GM19324 (cell line): ENCODE measurements at regions not wholly inside any gene's neighbourhood (a gene's known extent, or its start where the extent isn't known, plus 50 kb on each side); places are given as distances from the start of the nearest gene placed in this dataset.
"Not testable (repeated sequence)": the region's sequence is repeated elsewhere in the genome, so short reads cannot be mapped to it uniquely, and the experiment has no call there.

Experiments
- ATAC-seq: cut with Tn5 transposase; IDR thresholded peaks from one replicate; pipeline ENCODE4 v1.9.1; 2021; ENCODE audit warnings: mild to moderate bottlenecking, moderate library complexity; ENCODE audit not compliant: unreplicated experiment, low FRiP score

GRCh38 chr13:71018544-71018943 lies 848.5 kb downstream of the DACH1 start:
- ATAC-seq, result no peak

DNA sequence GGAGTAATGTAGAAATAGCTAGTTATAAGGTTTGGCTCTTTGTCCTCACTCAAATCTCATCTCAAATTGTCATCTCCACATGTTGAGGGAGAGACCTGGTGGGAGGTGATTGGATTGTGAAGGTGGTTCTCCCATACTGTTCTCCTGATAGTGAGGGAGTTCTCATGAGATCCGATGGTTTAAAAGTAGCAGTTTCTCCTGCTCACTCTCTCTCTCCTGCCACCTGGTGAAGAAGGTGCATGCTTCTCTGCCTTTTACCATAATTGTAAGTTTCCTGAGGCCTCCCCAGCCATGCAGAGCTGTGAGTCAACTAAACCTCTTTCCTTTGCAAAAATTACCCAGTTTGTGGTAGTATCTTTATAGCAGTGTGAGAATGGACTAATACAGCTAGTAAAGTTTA lies 849.4 kb downstream of the DACH1 start:
- ATAC-seq, result no peak

DNA sequence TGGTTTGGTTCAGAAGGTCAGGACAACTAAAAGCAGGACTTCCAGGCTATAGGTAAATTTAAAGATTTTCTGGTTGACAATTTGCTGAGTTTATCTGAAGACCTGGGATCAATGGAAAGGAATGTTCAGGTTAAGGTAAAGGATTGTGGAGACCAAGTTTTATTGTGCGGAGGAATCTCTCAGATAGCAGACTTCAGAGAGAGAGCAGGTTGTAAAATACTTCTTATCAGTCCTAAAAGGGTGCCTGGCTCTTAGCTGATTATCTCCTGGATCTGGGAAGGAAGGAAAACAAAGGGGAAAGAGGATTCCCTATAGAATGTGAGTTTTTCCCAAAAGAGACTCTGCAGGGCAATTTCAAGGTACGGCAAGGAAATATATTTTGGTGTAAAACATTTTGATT lies 851.5 kb downstream of the DACH1 start:
- ATAC-seq, result no peak

GRCh38 chr13:71015021-71015420 lies 852.0 kb downstream of the DACH1 start:
- ATAC-seq, result no peak

DNA sequence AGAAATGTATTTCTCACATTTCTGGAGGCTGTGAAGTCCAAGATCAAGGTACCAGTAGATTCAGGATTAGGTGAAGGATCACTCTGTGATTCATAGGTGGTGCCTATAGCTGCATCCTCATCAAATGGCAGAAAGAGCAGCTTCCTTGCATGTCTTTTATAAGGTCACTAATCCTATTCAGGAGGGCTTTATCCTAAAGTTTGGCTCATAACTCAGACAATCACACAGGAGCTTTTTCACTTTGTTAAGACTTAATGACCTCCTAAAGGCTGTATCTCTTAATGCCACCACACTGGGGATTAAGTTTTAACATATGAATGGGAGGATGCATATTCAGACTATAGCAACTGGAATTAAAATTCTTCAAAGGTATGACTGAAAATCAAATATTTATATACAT lies 861.1 kb downstream of the DACH1 start:
- ATAC-seq, result no peak

GRCh38 chr13:70995338-70995737 lies 871.7 kb downstream of the DACH1 start:
- ATAC-seq, result no peak

GRCh38 chr13:70994191-70994590 lies 872.8 kb downstream of the DACH1 start:
- ATAC-seq, result no peak

- ATAC-seq, result no peak
These were observed 878.8 kb upstream of the KLHL1 start for GRCh38 chr13:70987043-70987442.

DNA sequence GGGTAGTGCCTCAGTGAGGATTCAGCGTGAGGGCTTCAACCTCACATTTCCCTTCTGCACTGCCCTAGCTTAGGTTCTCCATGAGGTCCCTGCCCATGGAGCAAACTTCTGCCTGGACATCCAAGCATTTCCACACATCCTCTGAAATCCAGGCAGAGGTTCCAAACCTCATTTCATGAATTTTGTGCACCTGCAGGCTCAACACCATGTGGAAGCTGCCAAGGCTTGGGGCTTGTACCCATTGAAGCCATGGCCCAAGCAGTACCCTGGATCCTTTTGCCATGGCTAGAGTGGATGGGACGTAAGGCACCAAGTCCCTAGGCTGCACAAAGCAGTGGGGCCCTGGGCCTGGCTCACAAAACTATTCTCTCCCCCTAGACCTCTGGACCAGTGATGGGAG lies 877.1 kb upstream of the KLHL1 start:
- ATAC-seq, result no peak

- not testable (repeated sequence) for ATAC-seq
These were observed 873.0 kb upstream of the KLHL1 start for GRCh38 chr13:70981219-70981618.

GRCh38 chr13:70969321-70969720 lies 861.1 kb upstream of the KLHL1 start:
- ATAC-seq, result no peak

GRCh38 chr13:70967564-70967963 lies 859.3 kb upstream of the KLHL1 start:
- no peak for ATAC-seq

DNA sequence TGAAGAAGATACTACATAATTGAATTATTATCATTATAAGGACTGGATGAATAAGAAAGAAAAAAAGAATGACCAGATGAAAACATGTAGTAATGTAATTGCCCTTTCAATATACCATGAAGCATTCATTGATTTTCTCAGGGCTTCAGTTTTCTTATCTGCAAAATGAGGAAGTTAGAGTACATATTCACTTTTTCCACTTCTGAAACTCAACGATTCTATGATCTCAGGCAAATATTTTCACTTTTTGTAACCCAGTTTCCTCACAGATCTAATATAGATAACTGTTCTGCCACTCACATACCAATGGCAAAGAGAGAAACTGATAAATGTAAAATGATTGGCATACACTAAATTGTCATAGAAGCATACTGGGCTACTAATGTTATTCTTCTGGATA lies 856.6 kb upstream of the KLHL1 start:
- no peak for ATAC-seq

GRCh38 chr13:70964124-70964523 lies 855.9 kb upstream of the KLHL1 start:
- no peak for ATAC-seq

GRCh38 chr13:70960841-70961443 lies 852.7 kb upstream of the KLHL1 start:
- no peak for ATAC-seq

DNA sequence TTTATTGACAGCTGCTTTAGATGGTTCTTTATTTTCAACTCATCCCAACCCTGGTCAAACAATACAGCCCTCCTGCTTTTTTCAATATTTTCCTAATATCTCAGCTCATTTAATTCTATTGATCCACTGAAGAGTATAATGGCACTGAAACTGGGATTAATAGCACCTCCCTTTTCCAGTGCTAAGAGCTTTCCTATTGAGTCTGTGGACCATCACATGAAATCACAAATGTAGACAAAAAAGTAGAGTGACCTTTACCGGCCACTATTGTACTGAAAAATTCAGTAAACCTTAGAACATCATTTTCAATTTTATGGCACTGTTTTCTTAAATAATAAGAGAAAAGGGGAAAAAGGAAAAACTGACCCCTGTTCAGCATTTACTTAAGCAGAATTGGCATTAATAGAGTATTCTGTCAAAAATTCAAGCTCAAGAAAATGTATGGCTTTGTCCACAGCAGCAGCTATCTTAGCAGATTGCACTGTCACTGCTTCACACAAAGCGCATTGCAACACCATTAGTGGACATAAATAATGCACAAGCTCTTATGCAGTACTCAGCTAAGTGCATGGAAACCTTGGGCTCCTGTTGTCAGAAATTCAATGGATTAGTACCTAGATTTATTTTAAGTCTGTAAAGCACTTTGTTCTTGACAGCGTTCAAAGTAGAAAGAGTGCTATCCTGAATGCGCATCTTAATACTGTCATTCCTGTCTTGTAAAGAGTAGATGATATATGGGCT lies 851.0 kb upstream of the KLHL1 start:
- no peak for ATAC-seq

GRCh38 chr13:70955887-70956286 lies 847.6 kb upstream of the KLHL1 start:
- no peak for ATAC-seq

DNA sequence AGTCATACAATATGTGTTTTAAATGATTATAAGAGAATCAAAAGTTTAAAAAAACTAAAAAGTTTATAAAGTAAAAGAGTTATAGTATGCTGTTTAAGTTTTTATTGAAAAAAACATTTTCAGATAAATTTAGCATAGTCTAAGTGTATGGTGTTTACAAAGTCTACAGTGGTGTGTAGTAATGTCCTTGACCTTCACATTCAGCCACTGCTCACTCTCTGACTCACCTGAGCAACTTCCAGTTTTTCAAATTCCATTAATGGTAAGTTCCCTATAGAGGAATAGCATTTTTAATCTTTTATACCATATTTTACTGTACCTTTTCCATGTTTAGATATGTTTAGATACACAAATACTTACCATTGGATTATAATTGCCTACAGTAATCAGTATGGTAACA lies 842.4 kb upstream of the KLHL1 start:
- ATAC-seq, result no peak

DNA sequence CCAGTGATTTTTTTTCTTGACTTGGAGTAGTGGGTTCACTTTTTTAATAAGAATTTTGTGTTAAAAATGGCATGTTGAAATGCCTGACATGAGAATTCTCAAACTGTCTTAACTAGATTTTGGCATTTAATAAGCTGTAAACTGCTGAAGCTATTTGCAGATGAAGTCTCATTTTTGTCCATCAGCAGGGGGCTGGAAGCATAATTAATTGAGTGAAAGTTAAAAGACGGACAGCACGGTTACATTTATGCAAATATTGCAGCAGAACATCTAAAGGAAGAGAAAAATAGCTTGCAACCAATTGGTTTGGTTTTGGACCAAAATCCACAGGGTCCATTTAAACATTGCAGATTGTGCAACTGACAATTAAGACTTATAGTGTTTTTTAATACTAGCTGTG lies 837.3 kb upstream of the KLHL1 start:
- ATAC-seq, result no peak

GRCh38 chr13:70941454-70941853 lies 833.2 kb upstream of the KLHL1 start:
- ATAC-seq, result no peak

DNA sequence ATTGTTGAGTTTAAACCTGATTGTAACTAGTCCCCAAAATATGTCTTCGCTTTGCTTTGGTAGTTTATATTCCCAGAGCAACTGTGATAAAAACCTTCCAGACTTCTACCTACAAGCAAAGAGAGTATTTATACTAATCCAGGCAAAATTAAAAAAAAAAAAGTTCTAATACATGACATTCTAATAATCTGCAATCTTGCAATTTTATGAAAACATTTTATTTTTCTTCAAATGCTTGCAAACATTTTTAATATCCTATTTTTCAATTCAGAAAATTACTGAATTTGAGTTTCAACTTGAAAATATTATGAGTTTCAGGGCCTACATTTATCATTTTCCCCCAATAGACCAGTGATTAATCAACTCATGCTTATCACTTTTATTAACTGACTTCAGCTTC lies 830.2 kb upstream of the KLHL1 start:
- ATAC-seq, result no peak

GRCh38 chr13:70932511-70932910 lies 824.3 kb upstream of the KLHL1 start:
- no peak for ATAC-seq
